HEK293 (cell line): ENCODE measurements at regions not wholly inside any gene's neighbourhood (a gene's known extent, or its start where the extent isn't known, plus 50 kb on each side); places are given as distances from the start of the nearest gene placed in this dataset.

ENCODE experiments used
- BCL6B ChIP-seq: fragments of 450-650 bp; formaldehyde crosslinking; IDR thresholded peaks from 2 replicates; pipeline ENCODE4 v1.5.1; 2017; ENCODE audit warnings: missing biosample characterization, missing genetic modification characterization
- GLI2 ChIP-seq: fragments of 450-650 bp; formaldehyde crosslinking; IDR thresholded peaks from 2 replicates; pipeline ENCODE4; 2017; ENCODE audit warnings: missing biosample characterization, missing genetic modification characterization, low read depth, borderline replicate concordance
- GLIS1 ChIP-seq: fragments of 450-650 bp; formaldehyde crosslinking; IDR thresholded peaks from 2 replicates; pipeline ENCODE4 v1.5.1; 2016; ENCODE audit warnings: missing biosample characterization, missing genetic modification characterization
- HIC1 ChIP-seq: fragments of 450-650 bp; formaldehyde crosslinking; IDR thresholded peaks from 2 replicates; pipeline ENCODE4 v1.5.1; 2016; ENCODE audit warnings: missing biosample characterization, missing genetic modification characterization
- HOXD13 ChIP-seq: sonication (generic); formaldehyde crosslinking; IDR thresholded peaks from 2 replicates; pipeline ENCODE4 v1.8.0; 2022; ENCODE audit warnings: missing genetic modification reagents, borderline replicate concordance
- KLF17 ChIP-seq: fragments of 450-650 bp; formaldehyde crosslinking; IDR thresholded peaks from 2 replicates; pipeline ENCODE4 v1.5.1; 2016; ENCODE audit warnings: missing biosample characterization, missing genetic modification characterization
- KLF7 ChIP-seq: fragments of 450-650 bp; formaldehyde crosslinking; IDR thresholded peaks from 2 replicates; pipeline ENCODE4 v1.5.1; 2016; ENCODE audit warnings: missing biosample characterization, missing genetic modification characterization, borderline replicate concordance
- KLF8 ChIP-seq: fragments of 450-650 bp; formaldehyde crosslinking; IDR thresholded peaks from 2 replicates; pipeline ENCODE4 v1.5.1; 2016; ENCODE audit warnings: missing biosample characterization, missing genetic modification characterization
- KLF9 ChIP-seq: fragments of 450-650 bp; formaldehyde crosslinking; IDR thresholded peaks from 2 replicates; pipeline ENCODE4 v1.5.1; 2016; ENCODE audit warnings: missing biosample characterization, missing genetic modification characterization, low read depth
- OVOL3 ChIP-seq: fragments of 450-650 bp; formaldehyde crosslinking; IDR thresholded peaks from 2 replicates; pipeline ENCODE4 v1.5.1; 2016; ENCODE audit warnings: missing biosample characterization, missing genetic modification characterization
- SP3 ChIP-seq: fragments of 450-650 bp; formaldehyde crosslinking; IDR thresholded peaks from 2 replicates; pipeline ENCODE4 v1.5.1; 2016; ENCODE audit warnings: missing biosample characterization, missing genetic modification characterization
- WT1 ChIP-seq: fragments of 450-650 bp; formaldehyde crosslinking; IDR thresholded peaks from 2 replicates; pipeline ENCODE4 v1.5.1; 2016; ENCODE audit warnings: missing biosample characterization, missing genetic modification characterization
- ZBTB44 ChIP-seq: fragments of 450-650 bp; IDR thresholded peaks from 2 replicates; pipeline ENCODE4 v1.5.1; 2018; ENCODE audit warnings: missing biosample characterization, mild to moderate bottlenecking, missing genetic modification characterization
- ZBTB48 ChIP-seq: fragments of 450-650 bp; formaldehyde crosslinking; IDR thresholded peaks from 2 replicates; pipeline ENCODE4 v1.5.1; 2016; ENCODE audit warnings: missing biosample characterization, missing genetic modification characterization
- ZNF10 ChIP-seq: fragments of 450-650 bp; formaldehyde crosslinking; IDR thresholded peaks from 2 replicates; pipeline ENCODE4 v1.5.1; 2017; ENCODE audit warnings: missing biosample characterization, missing genetic modification characterization
- ZNF146 ChIP-seq: fragments of 450-650 bp; formaldehyde crosslinking; IDR thresholded peaks from 2 replicates; pipeline ENCODE4 v1.5.1; 2016; ENCODE audit warnings: missing biosample characterization, missing genetic modification characterization
- ZNF324 ChIP-seq: fragments of 450-650 bp; formaldehyde crosslinking; IDR thresholded peaks from 2 replicates; pipeline ENCODE4 v1.5.1; 2016; ENCODE audit warnings: missing biosample characterization, missing genetic modification characterization
- ZNF341 ChIP-seq: fragments of 450-650 bp; formaldehyde crosslinking; IDR thresholded peaks from 2 replicates; pipeline ENCODE4; 2016; ENCODE audit warnings: low read depth, missing biosample characterization, missing genetic modification characterization
- ZNF350 ChIP-seq: fragments of 450-650 bp; formaldehyde crosslinking; IDR thresholded peaks from 2 replicates; pipeline ENCODE4 v1.5.0; 2017; ENCODE audit warnings: missing biosample characterization, mild to moderate bottlenecking, missing genetic modification characterization
- ZNF354C ChIP-seq: fragments of 450-650 bp; formaldehyde crosslinking; IDR thresholded peaks from 2 replicates; pipeline ENCODE4 v1.5.1; 2016; ENCODE audit warnings: missing biosample characterization, missing genetic modification characterization, low read depth, borderline replicate concordance
- ZNF391 ChIP-seq: fragments of 450-650 bp; formaldehyde crosslinking; IDR thresholded peaks from 2 replicates; pipeline ENCODE4 v1.5.1; 2016; ENCODE audit warnings: low read depth, missing biosample characterization, missing genetic modification characterization, borderline replicate concordance
- ZNF398 ChIP-seq: fragments of 450-650 bp; formaldehyde crosslinking; IDR thresholded peaks from 2 replicates; pipeline ENCODE4 v1.5.1; 2017; ENCODE audit warnings: missing biosample characterization, missing genetic modification characterization
- ZNF596 ChIP-seq: fragments of 450-650 bp; IDR thresholded peaks from 2 replicates; pipeline ENCODE4 v1.5.0; 2018; ENCODE audit warnings: missing biosample characterization, mild to moderate bottlenecking, missing genetic modification characterization, moderate library complexity
- ZNF629 ChIP-seq: fragments of 450-650 bp; formaldehyde crosslinking; IDR thresholded peaks from 2 replicates; pipeline ENCODE4 v1.5.1; 2017; ENCODE audit warnings: missing biosample characterization, missing genetic modification characterization
- ZNF639 ChIP-seq: fragments of 450-650 bp; formaldehyde crosslinking; IDR thresholded peaks from 2 replicates; pipeline ENCODE4 v1.5.1; 2016; ENCODE audit warnings: missing biosample characterization, missing genetic modification characterization
- ZNF692 ChIP-seq: fragments of 450-650 bp; formaldehyde crosslinking; IDR thresholded peaks from 2 replicates; pipeline ENCODE4 v1.5.1; 2016; ENCODE audit warnings: missing biosample characterization, missing genetic modification characterization
- ZNF776 ChIP-seq: fragments of 450-650 bp; formaldehyde crosslinking; IDR thresholded peaks from 2 replicates; pipeline ENCODE4 v1.5.0; 2017; ENCODE audit warnings: missing biosample characterization, missing genetic modification characterization, borderline replicate concordance
- ZNF843 ChIP-seq: fragments of 450-650 bp; formaldehyde crosslinking; IDR thresholded peaks from 2 replicates; pipeline ENCODE4 v1.5.1; 2016; ENCODE audit warnings: missing biosample characterization, missing genetic modification characterization
- ZXDB ChIP-seq: fragments of 450-650 bp; formaldehyde crosslinking; IDR thresholded peaks from 2 replicates; pipeline ENCODE4 v1.5.1; 2016; ENCODE audit warnings: missing biosample characterization, missing genetic modification characterization

GRCh38 chr6:21748343-21749056 is 154.9 kb downstream of the SOX4 start (continued):
- TF ChIP-seq ZNF398: peak; percentile 57
- TF ChIP-seq OVOL3 (tag by site-specific recombination): peak; percentile 94
- TF ChIP-seq ZNF692: peak; percentile 42; the same call in 1 of the 2 replicates
- TF ChIP-seq GLIS1: peak; percentile 88
- peak; percentile 87 for TF ChIP-seq ZXDB (tag by site-specific recombination)
- no peak for TF ChIP-seq ZBTB48 (tag by site-specific recombination)
- TF ChIP-seq ZNF629 (tag by site-specific recombination): peak; percentile 83
- peak; percentile 87 for TF ChIP-seq ZBTB44 (tag by site-specific recombination)
- TF ChIP-seq HOXD13 (CRISPR knock-in tag): peak; percentile 85; the same call in 1 of the 2 replicates
- TF ChIP-seq KLF9: peak; percentile 52
- TF ChIP-seq ZNF324 (tag by site-specific recombination): no peak
- no peak for TF ChIP-seq ZNF350 (tag by site-specific recombination)
- TF ChIP-seq GLI2 (tag by site-specific recombination): peak; percentile 83; the same call in 1 of the 2 replicates
- TF ChIP-seq KLF8 (tag by site-specific recombination): peak; percentile 81
- peak; percentile 88 for TF ChIP-seq ZNF639 (tag by site-specific recombination)
- peak; percentile 89 for TF ChIP-seq HIC1 (tag by site-specific recombination)
- TF ChIP-seq KLF7 (tag by site-specific recombination): peak; percentile 26; the same call in 1 of the 2 replicates
- TF ChIP-seq ZNF391: peak; percentile 94
- peak; percentile 73 for TF ChIP-seq ZNF341 (tag by site-specific recombination)
- TF ChIP-seq SP3 (tag by site-specific recombination): peak; percentile 26; the same call in 1 of the 2 replicates
- TF ChIP-seq WT1 (tag by site-specific recombination): peak; percentile 100
- peak; percentile 99 for TF ChIP-seq BCL6B
- TF ChIP-seq ZNF843 (tag by site-specific recombination): peak; percentile 99
- TF ChIP-seq ZNF10 (tag by site-specific recombination): peak; percentile 61
- TF ChIP-seq ZNF354C (tag by site-specific recombination): no peak
- TF ChIP-seq ZNF146 (tag by site-specific recombination): no peak
- TF ChIP-seq KLF17 (tag by site-specific recombination): 0 out of 2 replicates have a peak, but pooled peaks have one; percentile 59
- TF ChIP-seq ZNF596 (tag by site-specific recombination): peak; percentile 77
- no peak for TF ChIP-seq ZNF776 (tag by site-specific recombination)
